OCI-LY7 (cell line): ENCODE measurements at regions not wholly inside any gene's neighbourhood (a gene's known extent, or its start where the extent isn't known, plus 50 kb on each side); places are given as distances from the start of the nearest gene placed in this dataset.

Source experiments
- BruUV-seq: library from RNA; stranded (reverse); fragments of 400-500 nt; replicated peaks from 2 replicates; lab custom pipeline; 2021; lab: Mats Ljungman, UMichigan
- CTCF ChIA-PET: fragments of 300-600 bp; sonication (Branson Sonifier 250); formaldehyde crosslinking; loops from one replicate; lab custom pipeline; 2022; ENCODE audit warnings: antibody characterized with exemption; ENCODE audit not compliant: unreplicated experiment; lab: Charles Lee
- POLR2A ChIA-PET: fragments of 300-600 bp; sonication (Branson Sonifier 250); formaldehyde crosslinking; loops from one replicate; lab custom pipeline; 2022; ENCODE audit warnings: antibody characterized with exemption; lab: Charles Lee
- DNase-seq: peaks from one replicate; pipeline ENCODE4 v3.0.0-alpha.2; 2015; ENCODE audit warnings: low spot score
- H2AFZ ChIP-seq: fragments of 200-600 bp; sonication (generic), shearing (Covaris generic); 2 replicates; pipeline ENCODE4 v1.6.1; 2014; ENCODE audit warnings: mild to moderate bottlenecking, antibody characterized with exemption, low read length, moderate library complexity
- H3K27ac ChIP-seq: fragments of 200-600 bp; sonication (generic); 2 replicates; pipeline ENCODE4 v1.5.1; 2014; ENCODE audit warnings: mixed run types, low read depth, mild to moderate bottlenecking, moderate library complexity, low read length, inconsistent platforms; ENCODE audit not compliant: poor library complexity, severe bottlenecking
- H3K36me3 ChIP-seq: fragments of 200-600 bp; sonication (generic); 2 replicates; pipeline ENCODE4 v1.6.1; 2014; ENCODE audit warnings: mild to moderate bottlenecking, antibody characterized with exemption, low read length, moderate library complexity, mixed read lengths; ENCODE audit not compliant: insufficient read depth
- H3K4me1 ChIP-seq: fragments of 200-600 bp; sonication (generic); 2 replicates; pipeline ENCODE4 v1.5.1; 2014; ENCODE audit warnings: mild to moderate bottlenecking, low read length; ENCODE audit not compliant: insufficient read depth, poor library complexity, severe bottlenecking
- H3K4me2 ChIP-seq: fragments of 200-600 bp; sonication (generic); 2 replicates; pipeline ENCODE4 v1.6.1; 2014; ENCODE audit warnings: mild to moderate bottlenecking, low read length
- H3K4me3 ChIP-seq: fragments of 200-600 bp; sonication (generic); 2 replicates; pipeline ENCODE4 v1.5.1; 2014; ENCODE audit warnings: mild to moderate bottlenecking, low read depth, low read length; ENCODE audit not compliant: poor library complexity, severe bottlenecking
- H3K79me2 ChIP-seq: fragments of 200-600 bp; sonication (generic); 2 replicates; pipeline ENCODE4 v1.6.1; 2016; ENCODE audit warnings: low read depth, mild to moderate bottlenecking, low read length, moderate library complexity, mixed read lengths; ENCODE audit not compliant: insufficient read depth
- H3K9me2 ChIP-seq: fragments of 200-600 bp; sonication (generic); 2 replicates; pipeline ENCODE4 v1.6.1; 2016; ENCODE audit warnings: mild to moderate bottlenecking, low read length, mixed read lengths; ENCODE audit not compliant: insufficient read depth
- H3K9me3 ChIP-seq: fragments of 200-600 bp; sonication (generic); 2 replicates; pipeline ENCODE4 v1.6.1; 2014; ENCODE audit warnings: mild to moderate bottlenecking, mixed run types, low read length, mixed read lengths
- H4K20me1 ChIP-seq: fragments of 200-600 bp; sonication (generic); 2 replicates; pipeline ENCODE4 v1.6.1; 2014; ENCODE audit warnings: mild to moderate bottlenecking, antibody characterized with exemption, low read length, moderate library complexity, mixed read lengths; ENCODE audit not compliant: insufficient read depth
- EZH2phosphoT487 ChIP-seq: fragments of 200-600 bp; sonication (generic); IDR thresholded peaks from 2 replicates; pipeline ENCODE4 v1.6.1; 2018; ENCODE audit warnings: low read depth, borderline replicate concordance, mild to moderate bottlenecking, mixed run types, antibody characterized with exemption, low read length, moderate library complexity, mixed read lengths
- intact Hi-C: fragments of 100-400 bp; cut with micrococcal nuclease; formaldehyde crosslinking; loops from one replicate; pipeline ENCODE4 v1.10.0; 2022; ENCODE audit not compliant: unreplicated experiment
- TF ChIP-seq, protein P1 (sequence below): fragments of 200-600 bp; sonication (generic); conservative IDR thresholded peaks from 2 replicates; pipeline ENCODE4 v1.5.1; 2014; ENCODE audit warnings: mild to moderate bottlenecking, antibody characterized with exemption, low read length, moderate library complexity, mixed read lengths

DNA sequence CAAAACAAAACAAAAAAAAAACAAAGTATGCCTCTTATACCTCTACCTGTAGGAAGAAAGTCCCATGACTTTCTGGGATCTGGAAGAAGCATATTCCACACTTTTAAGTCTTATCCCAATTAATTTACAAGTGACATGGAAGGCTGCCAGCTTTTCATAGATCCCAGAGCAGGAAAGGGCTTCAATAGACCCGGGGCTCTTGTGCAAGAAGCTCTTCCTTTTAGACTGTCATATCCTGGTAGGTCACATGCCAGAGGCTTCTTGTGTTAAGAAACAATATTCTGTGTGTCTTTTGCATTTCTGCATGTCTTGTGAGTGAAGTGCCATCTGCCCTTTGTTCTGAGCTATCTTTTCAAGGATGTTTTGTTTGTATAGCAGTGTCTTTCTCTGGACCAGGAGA is 84.4 kb upstream of the PHOX2B start:
- DNase-seq: no peak
- Histone ChIP-seq H3K9me3 (no peaks in the 10 kb centered on the region), H4K20me1 (no peaks in the 10 kb centered on the region), H3K4me3 (no peak overlapping the region), H3K27ac (no peak overlapping the region), H3K4me1 (no peaks in the 10 kb centered on the region), H3K9me2 (no peaks in the 10 kb centered on the region), H3K4me2 (no peak overlapping the region), H2AFZ (no peak overlapping the region), H3K79me2 (no peaks in the 10 kb centered on the region), H3K36me3 (no peaks in the 10 kb centered on the region)
- intact Hi-C loops: no loop called here
- ChIA-PET POLR2A (interaction anchor here (0.8 kb wide), 1 partner anchor 15 kb away, joined by 3 read pairs; no protein-coding TSS in a partner anchor), CTCF (no interaction called here)
- no TSS peak for BruUV-seq
- TF ChIP-seq, protein P1, sequence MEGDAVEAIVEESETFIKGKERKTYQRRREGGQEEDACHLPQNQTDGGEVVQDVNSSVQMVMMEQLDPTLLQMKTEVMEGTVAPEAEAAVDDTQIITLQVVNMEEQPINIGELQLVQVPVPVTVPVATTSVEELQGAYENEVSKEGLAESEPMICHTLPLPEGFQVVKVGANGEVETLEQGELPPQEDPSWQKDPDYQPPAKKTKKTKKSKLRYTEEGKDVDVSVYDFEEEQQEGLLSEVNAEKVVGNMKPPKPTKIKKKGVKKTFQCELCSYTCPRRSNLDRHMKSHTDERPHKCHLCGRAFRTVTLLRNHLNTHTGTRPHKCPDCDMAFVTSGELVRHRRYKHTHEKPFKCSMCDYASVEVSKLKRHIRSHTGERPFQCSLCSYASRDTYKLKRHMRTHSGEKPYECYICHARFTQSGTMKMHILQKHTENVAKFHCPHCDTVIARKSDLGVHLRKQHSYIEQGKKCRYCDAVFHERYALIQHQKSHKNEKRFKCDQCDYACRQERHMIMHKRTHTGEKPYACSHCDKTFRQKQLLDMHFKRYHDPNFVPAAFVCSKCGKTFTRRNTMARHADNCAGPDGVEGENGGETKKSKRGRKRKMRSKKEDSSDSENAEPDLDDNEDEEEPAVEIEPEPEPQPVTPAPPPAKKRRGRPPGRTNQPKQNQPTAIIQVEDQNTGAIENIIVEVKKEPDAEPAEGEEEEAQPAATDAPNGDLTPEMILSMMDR: no peak
- TF ChIP-seq EZH2phosphoT487: no peak

DNA sequence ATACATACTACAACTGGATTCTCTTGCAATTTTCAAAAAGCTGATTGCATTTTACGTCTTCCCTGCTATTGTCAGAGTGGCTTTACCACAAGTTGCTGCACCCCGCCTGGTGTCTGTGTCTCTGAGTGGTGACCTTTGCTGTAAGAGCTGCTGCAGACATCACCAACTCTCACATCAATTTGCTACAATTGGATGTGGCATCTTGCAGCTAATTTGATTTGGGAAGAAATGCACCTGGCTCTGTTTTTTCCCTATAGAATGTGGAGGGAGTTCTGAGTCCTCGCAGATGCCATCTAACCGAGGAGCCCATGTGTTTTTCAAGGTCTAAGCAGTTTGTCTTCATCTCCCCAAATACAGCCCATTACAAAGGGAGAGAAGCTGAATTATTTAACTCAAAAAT is 73.8 kb upstream of the PHOX2B start:
- no peak overlapping the region for H3K4me2 ChIP-seq
- H3K4me1 ChIP-seq: no peaks in the 10 kb centered on the region
- CTCF ChIA-PET: no interaction called here
- H2AFZ ChIP-seq: no peak overlapping the region
- no peaks in the 10 kb centered on the region for H3K9me3 ChIP-seq
- TF ChIP-seq, protein P1: no peak
- no peak for TF ChIP-seq EZH2phosphoT487
- no peaks in the 10 kb centered on the region for H3K9me2 ChIP-seq
- no peak overlapping the region for H3K4me3 ChIP-seq
- no peak for DNase-seq
- H3K36me3 ChIP-seq: no peaks in the 10 kb centered on the region
- no peaks in the 10 kb centered on the region for H3K79me2 ChIP-seq
- H4K20me1 ChIP-seq: no peaks in the 10 kb centered on the region
- POLR2A ChIA-PET: no interaction called here
- H3K27ac ChIP-seq: no peak overlapping the region
- intact Hi-C loops: no loop called here
- no TSS peak for BruUV-seq

DNA sequence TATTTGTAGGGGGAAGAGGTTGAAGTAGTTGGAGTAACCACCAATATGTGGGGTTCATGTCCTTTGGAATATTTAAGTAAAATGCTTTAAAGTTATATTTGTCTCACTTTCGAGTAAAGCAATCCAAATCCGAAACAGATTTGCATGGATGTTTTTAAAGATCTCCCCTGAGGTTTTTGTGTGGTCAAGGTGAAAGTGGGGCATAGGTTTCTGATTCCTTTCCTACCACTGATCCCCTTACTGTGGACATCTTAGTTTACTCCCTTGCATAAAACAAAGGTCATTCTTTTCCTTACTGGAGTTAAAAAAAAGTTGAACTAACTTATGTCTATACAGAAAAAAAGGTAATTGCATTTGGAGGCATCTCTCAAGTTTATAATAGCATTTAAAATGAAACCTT is 71.9 kb upstream of the PHOX2B start:
- Histone ChIP-seq H2AFZ (no peak overlapping the region), H3K9me2 (no peaks in the 10 kb centered on the region), H3K79me2 (no peaks in the 10 kb centered on the region), H4K20me1 (no peaks in the 10 kb centered on the region), H3K4me2 (no peak overlapping the region), H3K4me3 (no peak overlapping the region), H3K27ac (no peak overlapping the region), H3K9me3 (no peaks in the 10 kb centered on the region), H3K36me3 (no peaks in the 10 kb centered on the region), H3K4me1 (no peaks in the 10 kb centered on the region)
- no peak for DNase-seq
- ChIA-PET POLR2A (no interaction called here), CTCF (no interaction called here)
- intact Hi-C loops: no loop called here
- no TSS peak for BruUV-seq
- TF ChIP-seq, protein P1: no peak
- TF ChIP-seq EZH2phosphoT487: no peak
